ENCODE measurements at regions not wholly inside any gene's neighbourhood (a gene's known extent, or its start where the extent isn't known, plus 50 kb on each side); places are given as distances from the start of the nearest gene placed in this dataset.

DNA sequence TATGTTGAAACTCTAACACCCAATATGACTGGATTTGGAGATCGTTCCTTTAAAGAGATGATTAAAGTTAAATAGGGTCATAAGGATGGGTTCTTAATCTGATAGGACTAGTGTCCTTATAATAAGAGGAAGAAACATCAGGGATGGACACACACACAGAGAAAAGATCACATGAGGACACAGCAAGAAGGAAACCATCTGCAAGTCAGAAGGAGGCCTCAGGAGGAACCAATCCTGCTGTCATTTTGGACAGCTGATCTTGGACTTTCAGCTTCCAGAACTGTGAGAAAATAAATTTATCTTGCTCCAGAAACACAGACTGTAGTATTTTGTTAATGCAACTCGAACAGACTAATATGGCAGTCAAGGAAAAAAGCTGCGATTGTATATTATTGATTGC, 631.5 kb downstream of the PCDH7 start:
- TF ChIP-seq, protein P1, sequence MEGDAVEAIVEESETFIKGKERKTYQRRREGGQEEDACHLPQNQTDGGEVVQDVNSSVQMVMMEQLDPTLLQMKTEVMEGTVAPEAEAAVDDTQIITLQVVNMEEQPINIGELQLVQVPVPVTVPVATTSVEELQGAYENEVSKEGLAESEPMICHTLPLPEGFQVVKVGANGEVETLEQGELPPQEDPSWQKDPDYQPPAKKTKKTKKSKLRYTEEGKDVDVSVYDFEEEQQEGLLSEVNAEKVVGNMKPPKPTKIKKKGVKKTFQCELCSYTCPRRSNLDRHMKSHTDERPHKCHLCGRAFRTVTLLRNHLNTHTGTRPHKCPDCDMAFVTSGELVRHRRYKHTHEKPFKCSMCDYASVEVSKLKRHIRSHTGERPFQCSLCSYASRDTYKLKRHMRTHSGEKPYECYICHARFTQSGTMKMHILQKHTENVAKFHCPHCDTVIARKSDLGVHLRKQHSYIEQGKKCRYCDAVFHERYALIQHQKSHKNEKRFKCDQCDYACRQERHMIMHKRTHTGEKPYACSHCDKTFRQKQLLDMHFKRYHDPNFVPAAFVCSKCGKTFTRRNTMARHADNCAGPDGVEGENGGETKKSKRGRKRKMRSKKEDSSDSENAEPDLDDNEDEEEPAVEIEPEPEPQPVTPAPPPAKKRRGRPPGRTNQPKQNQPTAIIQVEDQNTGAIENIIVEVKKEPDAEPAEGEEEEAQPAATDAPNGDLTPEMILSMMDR (IDR thresholded peaks at IDR 0.05; ENCODE audit: low read length), result no peak
- TF ChIP-seq EZH2 (IDR thresholded peaks at IDR 0.05; ENCODE audit: borderline replicate concordance, low read length), result no peak

Data from OCI-LY1 (cell line).